ENCODE measurements at regions not wholly inside any gene's neighbourhood (a gene's known extent, or its start where the extent isn't known, plus 50 kb on each side); places are given as distances from the start of the nearest gene placed in this dataset.
"Not testable (repeated sequence)": the region's sequence is repeated elsewhere in the genome, so short reads cannot be mapped to it uniquely, and the experiment has no call there.

DNA sequence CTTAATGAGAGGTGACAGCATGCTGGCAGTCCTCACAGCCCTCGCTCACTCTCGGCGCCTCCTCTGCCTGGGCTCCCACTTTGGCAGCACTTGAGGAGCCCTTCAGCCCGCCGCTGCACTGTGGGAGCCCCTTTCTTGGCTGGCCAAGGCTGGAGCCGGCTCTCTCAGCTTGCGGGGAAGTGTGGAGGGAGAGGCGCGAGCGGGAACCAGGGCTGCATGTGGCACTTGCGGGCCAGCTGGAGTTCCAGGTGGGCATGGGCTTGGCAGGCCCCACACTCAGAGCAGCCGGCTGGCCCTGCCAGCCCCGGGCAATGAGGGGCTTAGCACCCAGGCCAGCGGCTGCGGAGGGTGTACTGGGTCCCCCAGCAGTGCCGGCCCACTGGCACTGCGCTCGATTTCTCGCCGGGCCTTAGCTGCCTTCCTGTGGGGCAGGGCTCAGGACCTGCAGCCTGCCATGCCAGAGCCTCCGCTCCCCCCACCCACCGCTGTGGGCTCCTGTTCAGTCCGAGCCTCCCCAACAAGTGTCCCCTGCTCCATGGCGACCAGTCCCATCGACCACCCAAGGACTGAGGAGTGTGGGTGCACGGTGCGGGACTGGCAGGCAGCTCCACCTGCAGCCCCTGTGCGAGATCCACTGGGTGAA, 279.7 kb upstream of the CBLB start:
- TF ChIP-seq SUZ12 (IDR thresholded peaks at IDR 0.05; ENCODE audit: extremely low read depth, insufficient read depth, insufficient read length); ZNF274 (IDR thresholded peaks at IDR 0.05; ENCODE audit: low read depth, low read length): not testable (repeated sequence)
